Activated naive CD4-positive, alpha-beta T cell treated with anti-CD3 and anti-CD28 coated beads, Interleukin-2, amount 50 U/mL, for 24 hours (primary cell): ENCODE measurements at regions not wholly inside any gene's neighbourhood (a gene's known extent, or its start where the extent isn't known, plus 50 kb on each side); places are given as distances from the start of the nearest gene placed in this dataset.

Experiments
- H3K27ac Mint-ChIP-seq: one replicate; pipeline ENCODE4 v1.8.0; 2021; ENCODE audit warnings: mild to moderate bottlenecking, mixed read lengths
- H3K27me3 Mint-ChIP-seq: one replicate; pipeline ENCODE4 v1.8.0; 2021; ENCODE audit warnings: mixed read lengths
- H3K36me3 Mint-ChIP-seq: one replicate; pipeline ENCODE4 v1.8.0; 2021; ENCODE audit warnings: mixed read lengths
- H3K4me1 Mint-ChIP-seq: one replicate; pipeline ENCODE4 v1.8.0; 2021; ENCODE audit warnings: mixed read lengths
- H3K4me3 Mint-ChIP-seq: one replicate; pipeline ENCODE4 v1.8.0; 2021; ENCODE audit warnings: mild to moderate bottlenecking, mixed read lengths
- H3K9me3 Mint-ChIP-seq: one replicate; pipeline ENCODE4 v1.8.0; 2021; ENCODE audit warnings: mixed read lengths

DNA sequence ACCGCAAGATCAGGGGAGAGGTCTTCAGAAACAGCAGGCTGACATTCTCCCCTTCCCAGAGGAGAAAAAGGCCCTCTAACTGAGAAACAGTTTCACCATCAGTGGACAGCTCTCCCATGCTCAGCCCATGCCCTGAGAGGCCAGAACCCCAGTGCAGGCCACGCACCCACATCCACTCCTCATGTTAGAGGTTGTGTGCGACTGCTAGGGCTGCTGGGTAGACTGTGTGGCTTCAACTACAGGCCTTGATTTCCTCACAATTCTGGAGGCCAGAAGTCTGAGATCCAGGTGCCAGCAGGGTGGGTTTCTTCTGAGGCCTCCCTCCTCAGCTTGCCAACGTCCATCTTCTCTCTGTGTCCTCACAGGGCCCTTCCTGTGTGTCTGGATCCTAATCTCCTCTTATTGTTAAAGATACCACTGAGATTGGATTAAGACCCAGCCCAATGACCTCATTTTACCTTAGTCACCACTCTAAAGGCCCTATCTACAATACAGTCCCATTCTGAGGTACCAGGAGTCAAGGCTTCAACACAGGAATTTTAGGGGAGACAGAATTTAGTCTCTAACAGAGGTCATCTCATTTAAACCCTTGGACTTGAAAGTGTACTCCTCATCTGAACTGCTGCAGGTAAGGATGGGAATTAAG lies 67.7 kb upstream of the CD93 start:
- H3K27me3 Mint-ChIP-seq = peaks cover 1% of the 10 kb centered on the region
- H3K27ac Mint-ChIP-seq = no peak overlapping the region
- no peaks in the 10 kb centered on the region for H3K9me3 Mint-ChIP-seq
- no peak overlapping the region for H3K4me3 Mint-ChIP-seq
- no peaks in the 10 kb centered on the region for H3K36me3 Mint-ChIP-seq
- no peaks in the 10 kb centered on the region for H3K4me1 Mint-ChIP-seq

DNA sequence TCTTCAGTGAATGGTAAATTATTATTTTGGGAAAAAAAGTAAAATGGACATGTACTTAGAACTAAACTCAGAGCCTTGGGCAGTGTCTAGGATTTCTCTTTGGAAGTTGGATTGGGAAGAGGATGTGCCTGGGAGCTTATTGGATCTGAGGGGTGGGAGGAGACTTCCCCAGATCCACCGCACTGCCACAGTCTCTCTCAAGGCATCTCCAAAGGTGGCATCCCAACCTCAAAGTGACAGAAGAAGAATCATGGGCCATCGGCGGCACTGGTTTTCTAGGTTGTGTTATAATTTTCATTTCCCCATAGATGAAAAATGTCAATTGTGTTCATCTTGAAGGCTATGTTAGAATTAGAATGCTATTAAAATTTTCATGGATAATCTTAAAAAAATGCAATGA lies 66.8 kb upstream of the CD93 start:
- Mint-ChIP-seq H3K27me3 (peaks cover 1% of the 10 kb centered on the region), H3K4me3 (no peak overlapping the region), H3K9me3 (no peaks in the 10 kb centered on the region), H3K4me1 (no peaks in the 10 kb centered on the region), H3K27ac (no peak overlapping the region), H3K36me3 (no peaks in the 10 kb centered on the region)

DNA sequence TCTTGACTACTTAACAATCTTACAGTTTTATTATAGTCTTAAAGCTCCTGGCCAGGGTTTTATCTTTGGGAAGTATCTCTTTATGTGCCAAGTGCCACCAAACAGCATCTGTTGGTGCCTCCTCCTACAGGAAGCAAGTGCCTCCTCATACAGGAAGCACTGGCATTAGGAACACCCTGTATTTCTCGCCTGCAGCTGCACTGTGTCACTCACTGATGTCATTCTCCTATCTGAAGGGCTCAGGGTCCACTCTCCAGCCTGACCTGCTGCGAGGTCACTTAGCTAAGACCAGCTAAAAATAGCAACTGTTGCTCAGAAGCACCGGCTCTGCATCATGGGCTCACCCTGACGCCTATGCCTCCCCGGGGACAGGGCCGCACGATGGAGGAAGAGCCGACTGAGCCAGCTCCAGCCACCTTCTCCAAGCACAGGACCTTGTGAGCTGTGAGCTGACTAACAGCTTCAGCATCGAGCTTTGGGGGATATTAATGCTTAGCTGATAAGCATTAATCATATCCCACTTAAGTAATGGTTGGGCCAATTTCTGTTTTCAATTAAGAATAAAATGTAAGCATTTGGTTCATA lies 66.3 kb upstream of the CD93 start:
- Mint-ChIP-seq H3K9me3 (no peaks in the 10 kb centered on the region), H3K36me3 (no peaks in the 10 kb centered on the region), H3K27me3 (peaks cover 1% of the 10 kb centered on the region), H3K27ac (no peak overlapping the region), H3K4me1 (no peaks in the 10 kb centered on the region), H3K4me3 (no peak overlapping the region)

DNA sequence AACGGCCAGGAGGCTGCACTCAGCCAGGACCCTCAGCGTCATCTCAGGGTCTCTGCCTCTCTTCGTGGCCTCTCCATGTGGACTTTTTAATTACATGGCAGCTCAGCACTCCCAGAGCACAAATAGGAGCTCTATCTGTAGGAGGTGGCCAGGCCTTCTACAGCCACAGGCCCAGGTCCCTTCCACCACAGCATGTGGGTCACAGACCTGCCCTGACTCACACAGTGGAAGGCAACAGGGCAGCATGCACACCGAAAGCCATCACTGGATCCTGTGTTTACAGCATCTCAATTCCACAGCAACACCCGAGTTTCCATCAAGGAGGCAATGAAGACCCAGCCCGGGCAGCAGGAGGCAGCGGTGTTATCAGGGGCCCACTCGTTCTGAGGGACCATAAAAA lies 65.8 kb upstream of the CD93 start:
- no peak overlapping the region for H3K4me3 Mint-ChIP-seq
- no peaks in the 10 kb centered on the region for H3K4me1 Mint-ChIP-seq
- H3K9me3 Mint-ChIP-seq = no peaks in the 10 kb centered on the region
- no peak overlapping the region for H3K27ac Mint-ChIP-seq
- no peaks in the 10 kb centered on the region for H3K36me3 Mint-ChIP-seq
- peaks cover 1% of the 10 kb centered on the region for H3K27me3 Mint-ChIP-seq

DNA sequence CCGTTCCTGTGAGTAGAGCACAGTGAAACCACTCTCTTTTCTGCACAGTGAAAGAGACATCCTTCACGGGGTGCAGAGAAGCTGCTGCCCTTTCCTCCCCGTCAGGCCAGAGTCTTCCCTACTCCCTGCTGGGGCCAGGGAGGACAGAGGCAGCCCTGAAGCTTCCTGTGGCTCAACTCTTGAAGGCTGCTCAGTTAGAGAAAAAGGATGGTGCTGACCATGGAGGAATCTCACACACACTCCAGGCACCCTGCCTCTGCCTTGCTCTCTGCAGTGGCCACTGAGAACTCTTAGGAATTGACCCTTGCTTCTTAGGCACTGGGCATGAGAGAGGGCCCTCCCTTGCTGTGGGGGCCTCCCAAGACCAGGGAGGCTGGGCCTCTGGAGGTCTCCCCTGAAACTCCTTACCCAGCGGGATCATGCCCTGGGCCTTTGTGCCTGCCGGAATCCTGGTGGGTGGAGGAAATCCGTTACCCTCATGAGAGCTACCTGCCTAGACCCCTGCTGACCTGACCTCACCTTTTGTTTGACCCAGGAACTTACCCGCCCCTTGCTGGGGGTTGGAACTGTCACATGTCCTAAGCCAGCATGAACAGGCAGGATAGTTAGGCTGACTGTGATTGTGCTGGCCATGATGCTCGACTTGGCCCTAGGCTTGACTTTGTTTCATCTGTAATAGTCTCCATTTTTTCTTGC lies 65.0 kb upstream of the CD93 start:
- Mint-ChIP-seq H3K27me3 (peaks cover 1% of the 10 kb centered on the region), H3K9me3 (no peaks in the 10 kb centered on the region), H3K4me3 (no peak overlapping the region), H3K27ac (no peak overlapping the region), H3K36me3 (no peaks in the 10 kb centered on the region), H3K4me1 (no peaks in the 10 kb centered on the region)

DNA sequence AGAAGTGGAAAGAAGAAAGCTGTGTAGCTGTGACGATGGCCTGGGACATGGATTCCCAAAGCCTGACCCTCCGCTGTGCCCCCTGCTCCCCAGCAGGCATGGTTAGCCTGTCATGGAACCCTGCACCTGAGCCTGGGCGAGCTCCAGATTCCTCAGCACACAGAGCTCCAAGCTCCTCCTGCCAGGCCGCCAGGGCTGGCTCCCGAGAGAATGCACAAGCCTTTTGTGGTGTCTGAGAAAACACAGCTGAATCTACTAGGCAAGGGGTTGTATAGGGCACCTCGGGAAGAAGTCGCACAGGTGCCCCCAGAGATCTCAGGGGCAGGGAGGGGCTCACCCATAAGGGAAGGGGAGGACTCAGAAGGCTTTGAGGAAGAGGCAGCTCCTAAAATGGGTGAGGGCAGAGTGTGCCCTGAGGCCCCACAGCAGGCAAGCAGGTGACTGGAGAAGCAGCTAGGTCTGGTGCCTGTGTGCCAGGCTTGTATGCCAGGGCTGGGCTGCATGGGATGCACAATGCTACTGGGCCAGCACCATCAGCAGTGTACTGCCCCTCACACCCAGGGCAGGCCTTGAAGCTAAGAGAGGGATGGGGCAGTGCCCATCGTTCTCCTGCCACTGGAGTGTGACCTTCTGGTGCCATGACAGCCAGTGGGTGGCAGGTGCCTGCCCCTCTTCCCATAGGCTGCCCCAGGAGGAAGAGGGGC lies 64.3 kb upstream of the CD93 start:
- no peak overlapping the region for H3K27ac Mint-ChIP-seq
- no peaks in the 10 kb centered on the region for H3K36me3 Mint-ChIP-seq
- H3K27me3 Mint-ChIP-seq = peaks cover 1% of the 10 kb centered on the region
- H3K4me1 Mint-ChIP-seq = no peaks in the 10 kb centered on the region
- H3K9me3 Mint-ChIP-seq = no peaks in the 10 kb centered on the region
- H3K4me3 Mint-ChIP-seq = no peak overlapping the region

DNA sequence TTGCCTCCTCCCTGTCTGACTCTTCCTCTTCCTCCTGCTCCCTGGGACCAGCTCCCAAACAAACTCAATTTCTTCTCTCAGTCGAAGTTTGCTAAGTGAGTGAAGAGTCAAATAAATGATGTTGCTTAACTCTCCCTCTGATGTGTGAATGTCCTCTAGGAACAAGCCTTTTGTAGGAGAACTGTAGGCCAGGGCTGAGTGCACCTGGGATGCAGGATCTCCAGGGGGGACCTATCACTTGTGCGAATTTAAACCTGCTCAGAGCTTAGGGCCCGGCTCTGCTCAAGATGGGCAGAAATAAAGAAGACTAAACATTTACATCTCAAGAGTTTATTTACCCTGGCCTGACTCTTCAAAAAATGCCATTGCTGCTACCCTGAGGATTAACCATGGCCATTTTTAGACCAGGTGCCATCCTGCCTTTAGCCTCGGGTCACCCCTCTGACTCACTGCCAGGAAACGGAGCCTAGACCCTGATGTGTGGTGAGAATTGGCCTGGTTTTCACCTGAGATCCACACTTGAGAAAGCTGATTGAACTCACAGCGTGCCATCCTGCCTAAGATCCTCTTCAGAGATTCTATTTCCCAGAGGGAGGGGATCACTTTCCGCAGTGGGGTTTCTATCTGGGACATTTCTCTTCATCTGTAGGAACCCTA lies 63.6 kb upstream of the CD93 start:
- H3K9me3 Mint-ChIP-seq = no peaks in the 10 kb centered on the region
- H3K27ac Mint-ChIP-seq = no peak overlapping the region
- peaks cover 1% of the 10 kb centered on the region for H3K27me3 Mint-ChIP-seq
- no peak overlapping the region for H3K4me3 Mint-ChIP-seq
- no peaks in the 10 kb centered on the region for H3K4me1 Mint-ChIP-seq
- no peaks in the 10 kb centered on the region for H3K36me3 Mint-ChIP-seq

DNA sequence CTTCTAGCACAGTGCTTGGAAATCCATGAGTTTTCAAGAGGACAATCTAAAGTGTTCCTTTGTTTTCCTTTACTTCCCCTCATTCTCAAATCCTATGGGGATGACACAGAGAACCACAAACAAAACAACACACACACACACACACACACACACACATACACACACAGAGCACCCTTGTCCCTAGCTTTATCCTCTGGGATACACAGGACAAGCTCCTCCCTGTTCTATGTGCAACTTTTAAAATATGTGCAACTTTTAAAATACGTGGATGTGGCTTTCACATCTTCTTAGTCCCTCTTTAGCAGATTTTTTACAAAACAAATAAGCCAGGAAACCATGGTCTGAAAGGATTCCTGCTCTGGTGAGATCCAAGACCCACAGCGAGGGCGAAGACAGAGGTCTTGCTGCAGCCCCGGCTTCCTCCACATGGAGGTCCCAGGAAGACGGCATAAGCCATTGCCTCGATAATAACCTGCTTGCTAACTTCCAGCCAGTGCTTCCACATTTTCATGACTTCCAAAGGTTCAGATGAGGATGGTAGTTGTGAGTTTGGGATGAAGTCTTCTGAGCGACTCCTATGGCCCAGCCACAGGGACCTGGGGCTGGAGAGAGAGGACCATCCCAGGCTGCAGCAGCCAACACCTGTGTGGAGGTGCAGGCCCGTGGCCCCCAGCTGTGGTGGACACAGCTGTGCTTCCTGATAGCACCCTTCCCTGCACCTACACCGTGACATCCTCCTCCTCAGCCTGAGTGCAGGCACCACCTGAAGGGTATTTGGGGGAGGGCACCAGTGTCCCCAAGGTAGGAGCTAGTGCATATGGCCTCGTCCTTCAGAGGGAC lies 62.8 kb upstream of the CD93 start:
- no peaks in the 10 kb centered on the region for H3K36me3 Mint-ChIP-seq
- H3K4me1 Mint-ChIP-seq = no peaks in the 10 kb centered on the region
- no peak overlapping the region for H3K4me3 Mint-ChIP-seq
- H3K27ac Mint-ChIP-seq = no peak overlapping the region
- peaks cover 1% of the 10 kb centered on the region for H3K27me3 Mint-ChIP-seq
- no peaks in the 10 kb centered on the region for H3K9me3 Mint-ChIP-seq

DNA sequence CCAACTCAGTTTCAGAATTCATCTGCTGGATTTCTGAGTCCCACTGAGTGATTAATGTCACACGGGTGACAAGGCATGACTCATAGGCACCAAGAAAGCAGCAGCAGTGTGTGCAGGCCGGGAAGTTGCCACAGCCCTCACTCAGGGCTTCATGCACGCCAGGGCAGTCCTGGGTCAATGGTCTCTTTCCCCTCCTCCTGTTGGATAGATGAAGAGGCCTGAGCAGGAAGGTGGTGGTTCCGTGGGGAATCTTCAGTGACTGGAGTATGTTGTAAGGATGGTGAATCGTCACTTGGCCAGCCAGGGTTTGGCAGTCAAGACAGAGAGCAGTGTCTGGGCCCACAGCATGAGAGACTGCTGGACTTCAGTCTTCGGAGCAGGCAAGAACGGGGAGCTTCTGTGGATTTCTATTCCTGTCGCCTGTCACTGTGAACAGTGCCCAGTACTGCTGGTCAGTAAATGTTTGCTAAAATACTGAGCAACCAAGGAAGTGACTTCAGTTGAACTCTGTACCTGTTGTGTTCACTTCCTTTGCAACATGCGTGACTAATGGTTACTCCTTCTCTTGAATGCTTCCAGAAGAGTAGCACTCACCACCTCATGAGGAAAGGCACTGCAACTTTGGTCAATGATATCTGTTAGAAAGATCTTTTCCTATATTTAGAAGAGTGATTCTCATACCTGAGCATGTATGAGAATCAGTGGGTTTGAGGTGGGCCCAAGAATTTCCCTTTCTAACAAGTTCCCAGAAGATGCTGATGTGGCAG lies 62.0 kb upstream of the CD93 start:
- Mint-ChIP-seq H3K4me1 (peaks cover 2% of the 10 kb centered on the region), H3K27ac (no peak overlapping the region), H3K9me3 (no peaks in the 10 kb centered on the region), H3K4me3 (no peak overlapping the region), H3K36me3 (no peaks in the 10 kb centered on the region), H3K27me3 (peaks cover 1% of the 10 kb centered on the region)

DNA sequence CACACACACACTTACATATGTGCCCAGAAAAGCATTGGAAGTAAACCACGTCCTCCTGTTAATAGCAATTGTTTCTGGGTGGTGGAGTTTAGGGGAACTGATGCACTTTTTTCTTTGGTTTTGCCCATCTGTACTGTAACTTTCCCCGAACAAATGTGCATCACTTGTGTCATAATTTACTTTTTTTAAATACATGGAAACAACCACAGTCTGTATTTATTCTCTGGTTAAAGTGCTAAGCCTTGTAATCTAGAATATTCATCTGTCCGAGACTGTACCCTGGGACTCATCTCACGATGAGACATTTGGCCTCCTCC lies 61.5 kb upstream of the CD93 start:
- Mint-ChIP-seq H3K9me3 (no peaks in the 10 kb centered on the region), H3K27ac (no peak overlapping the region), H3K36me3 (no peaks in the 10 kb centered on the region), H3K27me3 (peaks cover 1% of the 10 kb centered on the region), H3K4me1 (peaks cover 6% of the 10 kb centered on the region), H3K4me3 (no peak overlapping the region)

DNA sequence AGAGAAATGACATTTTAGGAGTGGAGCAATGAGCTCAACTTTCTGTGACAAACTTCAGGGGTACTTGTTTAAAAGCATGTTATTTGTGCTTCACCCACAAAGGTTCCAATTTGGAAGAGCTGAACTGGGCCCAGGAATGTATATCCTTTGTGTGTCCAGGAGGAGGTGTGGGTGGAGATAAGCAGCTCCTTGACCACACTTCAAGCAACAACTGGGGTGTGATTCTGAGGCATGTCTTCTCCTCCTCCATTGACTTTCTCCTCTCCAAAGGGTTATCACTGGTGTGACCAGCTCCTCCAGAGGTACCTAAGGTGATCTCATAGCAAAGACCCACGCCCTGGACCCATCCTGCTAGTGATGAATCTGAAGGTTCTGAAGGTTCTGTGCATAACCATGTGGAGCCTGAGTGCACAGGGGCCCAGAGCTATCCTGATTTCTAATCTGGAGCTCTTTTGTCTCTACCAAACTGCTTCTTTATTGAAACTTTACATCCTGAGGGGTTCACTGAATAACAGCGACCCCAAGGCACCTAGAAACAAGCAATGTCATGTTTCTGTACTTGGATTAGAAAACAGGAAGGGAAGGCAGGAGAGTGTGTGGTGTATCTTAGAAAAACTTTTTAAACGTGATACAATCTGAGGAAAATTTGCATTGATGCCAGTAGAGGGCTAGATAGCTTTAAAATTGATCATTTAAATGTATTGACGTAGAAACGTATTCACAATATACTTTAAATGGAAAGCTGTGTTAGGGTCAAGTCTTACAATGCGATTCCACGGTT lies 60.9 kb upstream of the CD93 start:
- no peaks in the 10 kb centered on the region for H3K36me3 Mint-ChIP-seq
- no peaks in the 10 kb centered on the region for H3K9me3 Mint-ChIP-seq
- no peak overlapping the region for H3K27ac Mint-ChIP-seq
- H3K27me3 Mint-ChIP-seq = peaks cover 1% of the 10 kb centered on the region
- H3K4me1 Mint-ChIP-seq = peaks cover 6% of the 10 kb centered on the region
- H3K4me3 Mint-ChIP-seq = no peak overlapping the region

DNA sequence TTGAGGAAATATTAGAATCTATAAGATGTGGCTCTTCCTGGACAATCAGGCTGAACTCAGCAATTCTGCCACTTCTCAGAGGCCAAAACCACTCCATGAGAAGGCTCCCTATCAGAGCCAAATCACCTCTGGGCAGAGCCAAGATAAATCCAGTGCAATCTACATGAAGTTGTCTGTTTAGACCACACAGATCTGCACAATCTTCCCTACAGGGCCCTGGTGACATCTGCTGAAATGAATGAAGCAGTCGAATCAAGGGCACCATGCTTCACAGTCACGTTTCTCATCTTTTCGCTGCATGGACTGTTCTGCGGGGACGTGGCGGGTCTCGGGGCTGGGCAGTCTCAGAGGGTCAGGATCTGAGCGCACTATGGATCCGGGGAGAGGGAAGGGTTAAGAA lies 60.1 kb upstream of the CD93 start:
- no peak overlapping the region for H3K27ac Mint-ChIP-seq
- no peaks in the 10 kb centered on the region for H3K36me3 Mint-ChIP-seq
- no peaks in the 10 kb centered on the region for H3K9me3 Mint-ChIP-seq
- peaks cover 6% of the 10 kb centered on the region for H3K4me1 Mint-ChIP-seq
- no peak overlapping the region for H3K4me3 Mint-ChIP-seq
- no peaks in the 10 kb centered on the region for H3K27me3 Mint-ChIP-seq

DNA sequence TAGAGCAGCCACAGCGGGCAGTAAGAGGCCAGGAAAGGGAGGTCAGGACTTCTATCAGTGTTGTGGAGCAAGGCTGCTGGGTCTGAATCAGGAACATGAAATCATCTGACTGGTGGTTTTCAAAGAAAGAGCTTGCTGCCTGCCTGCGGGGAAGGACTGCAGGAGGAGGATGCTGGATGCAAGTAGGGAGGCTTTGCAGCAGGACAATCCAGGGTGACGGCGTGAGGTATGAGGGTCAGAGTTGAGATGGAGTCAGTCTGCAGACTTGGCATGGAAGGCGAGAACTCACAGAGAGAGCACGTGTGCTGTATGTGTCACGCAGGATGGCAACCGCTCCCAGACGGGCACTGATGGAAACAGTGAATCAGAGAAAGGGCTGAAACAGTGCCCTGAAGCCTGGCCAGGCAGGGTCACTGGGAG lies 59.2 kb upstream of the CD93 start:
- Mint-ChIP-seq H3K27me3 (no peaks in the 10 kb centered on the region), H3K4me1 (peaks cover 6% of the 10 kb centered on the region), H3K27ac (no peak overlapping the region), H3K4me3 (no peak overlapping the region), H3K36me3 (no peaks in the 10 kb centered on the region), H3K9me3 (no peaks in the 10 kb centered on the region)

DNA sequence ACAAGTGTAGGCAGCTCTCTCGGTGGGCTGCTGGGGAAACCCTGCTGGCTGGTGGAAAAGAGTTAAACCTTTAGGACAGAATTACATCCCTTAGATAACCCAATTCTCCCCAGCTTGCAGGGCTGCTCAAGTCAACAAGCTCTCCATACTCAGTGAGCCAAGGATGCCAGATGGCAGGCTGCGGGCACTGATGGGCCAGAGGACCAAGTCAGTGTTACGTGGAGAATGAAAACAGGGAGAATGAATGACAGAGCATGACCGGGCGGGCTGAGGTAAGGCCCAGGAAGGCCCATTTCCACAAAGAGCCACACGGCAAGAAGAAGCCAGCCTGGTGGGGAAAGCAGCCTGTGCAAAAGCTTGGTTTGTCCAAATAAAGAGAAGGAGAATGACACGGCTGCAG lies 58.7 kb upstream of the CD93 start:
- Mint-ChIP-seq H3K9me3 (no peaks in the 10 kb centered on the region), H3K27me3 (no peaks in the 10 kb centered on the region), H3K4me1 (peaks cover 6% of the 10 kb centered on the region), H3K36me3 (no peaks in the 10 kb centered on the region), H3K4me3 (no peak overlapping the region), H3K27ac (no peak overlapping the region)
